Tibial nerve (tissue), 4 donors: ENCODE measurements at regions not wholly inside any gene's neighbourhood (a gene's known extent, or its start where the extent isn't known, plus 50 kb on each side); places are given as distances from the start of the nearest gene placed in this dataset.

Experiments used
- DNase-seq, 2 donors: peaks; one replicate each; pipeline ENCODE4 v3.0.0-alpha.2; 2019; ENCODE audit warnings: low spot score in 2 of 2
- H3K27ac ChIP-seq, 4 donors: fragments of 200-600 bp; sonication (generic) in 3 of 4; one replicate each; pipeline ENCODE4 v1.5.1; 2017 to 2019; ENCODE audit warnings: mild to moderate bottlenecking in 1 of 4
- H3K27me3 ChIP-seq, 2 donors: fragments of 200-600 bp; sonication (generic) in 1 of 2; one replicate each; pipeline versions ENCODE4 v1.5.1 to v1.6.0; 2017 to 2019
- H3K36me3 ChIP-seq, 3 donors: fragments of 200-600 bp; sonication (generic); one replicate each; pipeline ENCODE4 v1.5.1; 2018 to 2019
- H3K4me1 ChIP-seq, 4 donors: fragments of 200-600 bp; sonication (generic) in 3 of 4; one replicate each; pipeline ENCODE4 v1.5.1; 2017 to 2019
- H3K4me3 ChIP-seq, 4 donors: fragments of 200-600 bp; sonication (generic) in 3 of 4; one replicate each; pipeline ENCODE4 v1.5.1; 2017 to 2019; ENCODE audit warnings: mild to moderate bottlenecking in 1 of 4, moderate library complexity in 1 of 4
- H3K9me3 ChIP-seq, 4 donors: fragments of 200-600 bp; sonication (generic) in 3 of 4; one replicate each; pipeline ENCODE4 v1.5.1; 2017 to 2019
- EP300 ChIP-seq, 2 donors: sonication (generic); formaldehyde crosslinking; IDR thresholded peaks; one replicate each; pipeline ENCODE4 v1.6.1; 2017; ENCODE audit warnings: antibody characterized with exemption in 2 of 2, mild to moderate bottlenecking in 1 of 2
- POLR2A ChIP-seq, 2 donors: fragments of 450-650 bp; IDR thresholded peaks; one replicate each; pipeline ENCODE4 v1.6.1; 2017; ENCODE audit warnings: antibody characterized with exemption in 2 of 2, mild to moderate bottlenecking in 2 of 2, moderate library complexity in 2 of 2
- WGBS, 2 donors: methylation state at CpG; one replicate each; pipeline ENCODE4 v1.1.5; 2018; 5-methylcytosine and 5-hydroxymethylcytosine counted together
- TF ChIP-seq, protein P1 (sequence below), 5 experiments: fragments of 200-600 bp in 3 of 5; fragments of 450-650 bp in 2 of 5; sonication (generic) in 3 of 5; IDR thresholded peaks; one replicate each; pipeline ENCODE4 v1.5.1; 2016 to 2019; ENCODE audit warnings: antibody characterized with exemption in 5 of 5, mild to moderate bottlenecking in 3 of 5, moderate library complexity in 2 of 5

DNA sequence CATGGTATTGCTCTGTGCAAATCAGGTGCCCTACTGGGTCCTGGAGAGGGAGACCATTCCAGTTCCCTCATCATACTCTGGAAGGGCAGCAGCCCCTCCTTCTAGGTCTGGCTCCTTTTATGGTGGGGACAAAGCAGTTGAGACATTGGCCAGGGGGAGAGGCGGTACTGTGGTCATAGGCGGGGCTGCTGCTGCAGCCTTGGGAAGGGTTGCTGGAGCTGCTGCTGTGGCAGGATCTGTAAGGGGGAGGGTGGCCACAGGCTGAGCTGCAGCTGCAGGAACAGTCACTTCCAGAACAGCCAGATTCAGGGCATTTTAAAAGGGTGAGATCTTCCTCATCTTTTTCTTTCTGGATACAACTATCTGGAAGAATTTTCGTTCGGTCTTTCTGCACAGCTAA, 233.0 kb upstream of the SGCD start:
- Histone ChIP-seq H3K4me1 (no peaks in the 10 kb centered on the region), H3K4me3 (no peak overlapping the region), H3K36me3 (no peaks in the 10 kb centered on the region), H3K9me3 (peaks cover 0 to 25% (median 0%) of the 10 kb centered on the region in 4 donors), H3K27ac (no peak overlapping the region), H3K27me3 (no peaks in the 10 kb centered on the region)
- DNase-seq: no peak
- TF ChIP-seq, protein P1, sequence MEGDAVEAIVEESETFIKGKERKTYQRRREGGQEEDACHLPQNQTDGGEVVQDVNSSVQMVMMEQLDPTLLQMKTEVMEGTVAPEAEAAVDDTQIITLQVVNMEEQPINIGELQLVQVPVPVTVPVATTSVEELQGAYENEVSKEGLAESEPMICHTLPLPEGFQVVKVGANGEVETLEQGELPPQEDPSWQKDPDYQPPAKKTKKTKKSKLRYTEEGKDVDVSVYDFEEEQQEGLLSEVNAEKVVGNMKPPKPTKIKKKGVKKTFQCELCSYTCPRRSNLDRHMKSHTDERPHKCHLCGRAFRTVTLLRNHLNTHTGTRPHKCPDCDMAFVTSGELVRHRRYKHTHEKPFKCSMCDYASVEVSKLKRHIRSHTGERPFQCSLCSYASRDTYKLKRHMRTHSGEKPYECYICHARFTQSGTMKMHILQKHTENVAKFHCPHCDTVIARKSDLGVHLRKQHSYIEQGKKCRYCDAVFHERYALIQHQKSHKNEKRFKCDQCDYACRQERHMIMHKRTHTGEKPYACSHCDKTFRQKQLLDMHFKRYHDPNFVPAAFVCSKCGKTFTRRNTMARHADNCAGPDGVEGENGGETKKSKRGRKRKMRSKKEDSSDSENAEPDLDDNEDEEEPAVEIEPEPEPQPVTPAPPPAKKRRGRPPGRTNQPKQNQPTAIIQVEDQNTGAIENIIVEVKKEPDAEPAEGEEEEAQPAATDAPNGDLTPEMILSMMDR (IDR thresholded peaks at IDR 0.05): no peak
- TF ChIP-seq EP300 (IDR thresholded peaks at IDR 0.05) (no peak), POLR2A (IDR thresholded peaks at IDR 0.05) (no peak)
- WGBS, 2 donors: 77 to 82% methylated on average over 4 of the region's 4 CpGs

GRCh38 chr5:156095709-156096241, 231.2 kb upstream of the SGCD start:
- no peak for TF ChIP-seq POLR2A (IDR thresholded peaks at IDR 0.05)
- TF ChIP-seq, protein P1 (IDR thresholded peaks at IDR 0.05): no peak
- TF ChIP-seq EP300 (IDR thresholded peaks at IDR 0.05): no peak
- no peak for DNase-seq
- no peaks in the 10 kb centered on the region for H3K36me3 ChIP-seq
- no peak overlapping the region for H3K27ac ChIP-seq
- WGBS, 2 donors: 90% methylated on average over 3 of the region's 3 CpGs
- no peaks in the 10 kb centered on the region for H3K27me3 ChIP-seq
- no peaks in the 10 kb centered on the region for H3K4me1 ChIP-seq
- H3K9me3 ChIP-seq: peaks cover 0 to 10% (median 0%) of the 10 kb centered on the region in 4 donors
- no peak overlapping the region for H3K4me3 ChIP-seq

GRCh38 chr5:156096259-156096658, 230.7 kb upstream of the SGCD start:
- 47 to 69% methylated on average over 1 of the region's 1 CpG for WGBS, 2 donors
- H3K27ac ChIP-seq: no peak overlapping the region
- no peaks in the 10 kb centered on the region for H3K4me1 ChIP-seq
- TF ChIP-seq, protein P1 (IDR thresholded peaks at IDR 0.05): no peak
- TF ChIP-seq EP300 (IDR thresholded peaks at IDR 0.05) (no peak), POLR2A (IDR thresholded peaks at IDR 0.05) (no peak)
- H3K36me3 ChIP-seq: no peaks in the 10 kb centered on the region
- H3K27me3 ChIP-seq: no peaks in the 10 kb centered on the region
- peaks cover 0 to 5% (median 0%) of the 10 kb centered on the region in 4 donors for H3K9me3 ChIP-seq
- no peak for DNase-seq
- H3K4me3 ChIP-seq: no peak overlapping the region

- Histone ChIP-seq H3K36me3 (no peaks in the 10 kb centered on the region), H3K27me3 (no peaks in the 10 kb centered on the region), H3K4me3 (no peak overlapping the region), H3K9me3 (no peaks in the 10 kb centered on the region), H3K4me1 (no peaks in the 10 kb centered on the region), H3K27ac (no peak overlapping the region)
- DNase-seq: no peak
- TF ChIP-seq EP300 (IDR thresholded peaks at IDR 0.05) (no peak), POLR2A (IDR thresholded peaks at IDR 0.05) (no peak)
- TF ChIP-seq, protein P1 (IDR thresholded peaks at IDR 0.05): no peak
- WGBS, 2 donors: 77 to 80% methylated on average over 2 of the region's 2 CpGs
Observed at GRCh38 chr5:156103155-156103885, 223.6 kb upstream of the SGCD start.

GRCh38 chr5:156109317-156110023, 217.5 kb upstream of the SGCD start:
- Histone ChIP-seq H3K9me3 (no peaks in the 10 kb centered on the region), H3K27ac (no peak overlapping the region), H3K4me1 (no peaks in the 10 kb centered on the region), H3K4me3 (no peak overlapping the region), H3K27me3 (no peaks in the 10 kb centered on the region), H3K36me3 (no peaks in the 10 kb centered on the region)
- TF ChIP-seq, protein P1 (IDR thresholded peaks at IDR 0.05): no peak
- TF ChIP-seq POLR2A (IDR thresholded peaks at IDR 0.05): no peak
- no peak for DNase-seq
- 82 to 88% methylated on average over 2 of the region's 2 CpGs for WGBS, 2 donors
